ENCODE measurements at regions not wholly inside any gene's neighbourhood (a gene's known extent, or its start where the extent isn't known, plus 50 kb on each side); places are given as distances from the start of the nearest gene placed in this dataset.

GRCh38 chr12:13764748-13765147, 216.7 kb downstream of the GRIN2B start:
- no peak for DNase-seq (ENCODE audit: low spot score)

- no peak for DNase-seq (ENCODE audit: low spot score)
Measured at GRCh38 chr12:13749389-13749788, 232.0 kb downstream of the GRIN2B start.

- no peak for DNase-seq (ENCODE audit: low spot score)
Measured at GRCh38 chr12:13745111-13745860, 236.1 kb downstream of the GRIN2B start.

- DNase-seq (ENCODE audit: low spot score): no peak
Measured at GRCh38 chr12:13744561-13744960, 236.8 kb downstream of the GRIN2B start.

- no peak for DNase-seq (ENCODE audit: low spot score)
Measured at GRCh38 chr12:13740149-13740545, 241.3 kb downstream of the GRIN2B start.

GRCh38 chr12:13735734-13736133, 245.7 kb downstream of the GRIN2B start:
- no peak for DNase-seq (ENCODE audit: low spot score)

- no peak for DNase-seq (ENCODE audit: low spot score)
Measured at GRCh38 chr12:13734584-13735152, 246.7 kb downstream of the GRIN2B start.

- DNase-seq (ENCODE audit: low spot score): no peak
Measured at GRCh38 chr12:13727707-13728195, 253.7 kb downstream of the GRIN2B start.

GRCh38 chr12:13725049-13725448, 256.4 kb downstream of the GRIN2B start:
- no peak for DNase-seq (ENCODE audit: low spot score)

- DNase-seq (ENCODE audit: low spot score): no peak
Measured at GRCh38 chr12:13724136-13724535, 257.3 kb downstream of the GRIN2B start.

GRCh38 chr12:13719986-13720385, 261.4 kb downstream of the GRIN2B start:
- DNase-seq (ENCODE audit: low spot score): no peak

- no peak for DNase-seq (ENCODE audit: low spot score)
Measured at GRCh38 chr12:13718271-13718670, 263.1 kb downstream of the GRIN2B start.

GRCh38 chr12:13716119-13716518, 265.3 kb downstream of the GRIN2B start:
- DNase-seq (ENCODE audit: low spot score): no peak

- no peak for DNase-seq (ENCODE audit: low spot score)
Measured at GRCh38 chr12:13713556-13714410, 267.6 kb downstream of the GRIN2B start.

- no peak for DNase-seq (ENCODE audit: low spot score)
Measured at GRCh38 chr12:13707829-13708228, 273.6 kb downstream of the GRIN2B start.

GRCh38 chr12:13702381-13702780, 279.0 kb downstream of the GRIN2B start:
- no peak for DNase-seq (ENCODE audit: low spot score)

- DNase-seq (ENCODE audit: low spot score): no peak
Measured at GRCh38 chr12:13701502-13701901, 279.9 kb downstream of the GRIN2B start.

- no peak for DNase-seq (ENCODE audit: low spot score)
Measured at GRCh38 chr12:13697973-13698372, 283.4 kb downstream of the GRIN2B start.

GRCh38 chr12:13695781-13696180, 285.6 kb downstream of the GRIN2B start:
- DNase-seq (ENCODE audit: low spot score): no peak

- DNase-seq (ENCODE audit: low spot score): no peak
Measured at GRCh38 chr12:13692332-13692731, 289.1 kb downstream of the GRIN2B start.

- no peak for DNase-seq (ENCODE audit: low spot score)
Measured at GRCh38 chr12:13691598-13691997, 289.8 kb downstream of the GRIN2B start.

- DNase-seq (ENCODE audit: low spot score): no peak
Measured at GRCh38 chr12:13687633-13688032, 293.8 kb downstream of the GRIN2B start.

- DNase-seq (ENCODE audit: low spot score): no peak
Measured at GRCh38 chr12:13686260-13686659, 295.1 kb downstream of the GRIN2B start.
